ENCODE measurements at regions not wholly inside any gene's neighbourhood (a gene's known extent, or its start where the extent isn't known, plus 50 kb on each side); places are given as distances from the start of the nearest gene placed in this dataset.
A peak's percentile ranks its signal among the peaks of the same experiment; 100 is the strongest.

DNA sequence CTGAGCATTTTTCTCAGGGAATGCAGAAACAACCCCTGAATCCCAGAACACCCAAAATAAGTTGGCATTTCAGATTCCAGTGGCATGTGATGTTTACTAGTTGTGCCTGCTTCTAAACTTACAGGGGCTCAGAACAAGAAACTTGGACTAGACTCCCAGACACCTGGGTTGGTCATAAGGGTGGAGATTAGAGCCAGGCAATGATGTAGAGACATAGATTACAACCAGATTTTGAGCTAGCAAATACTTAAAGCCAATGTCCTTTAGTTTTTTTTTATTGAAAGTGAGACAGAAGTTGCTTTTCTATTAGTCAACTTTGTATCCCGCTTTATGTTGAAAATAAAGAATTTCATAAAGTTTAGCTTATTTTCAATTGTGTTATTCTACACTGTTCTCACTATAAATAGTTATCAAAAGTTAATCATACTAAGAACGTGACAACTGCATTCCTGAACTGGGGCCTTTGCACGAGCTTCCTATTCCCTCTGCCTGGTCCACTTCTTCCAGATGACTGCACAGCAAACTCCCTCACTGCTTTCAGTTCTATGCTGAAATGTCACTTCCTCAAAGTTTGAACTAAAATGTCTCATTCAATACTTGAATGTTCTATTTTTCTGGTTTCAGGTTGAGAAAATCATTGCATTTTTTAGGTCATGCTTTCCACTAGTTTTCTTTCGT, 224.7 kb upstream of the PPP1R2C start:
- in situ Hi-C loops (cut with MboI; ENCODE audit: low pct_unique_long_range_greater_than_20kb, low sequenced_read_pairs): no loop called here

DNA sequence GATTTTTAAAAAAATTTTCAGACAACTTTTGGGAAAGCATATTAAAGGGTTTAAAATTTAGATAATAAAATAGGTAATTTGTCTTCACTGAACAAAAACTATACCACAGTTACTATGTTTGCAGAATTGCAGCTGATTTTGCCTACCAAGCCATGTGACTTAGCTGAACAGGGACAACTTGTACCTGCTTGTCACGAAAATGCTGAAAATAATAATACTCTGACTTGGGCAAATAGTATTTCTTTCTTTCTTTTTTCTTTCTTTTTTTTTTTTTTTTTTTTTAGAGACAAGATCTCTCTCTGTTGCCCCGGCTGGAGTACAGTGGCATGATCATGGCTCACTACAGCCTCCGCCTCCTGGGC, 225.2 kb upstream of the PPP1R2C start:
- in situ Hi-C loops (cut with MboI; ENCODE audit: low pct_unique_long_range_greater_than_20kb, low sequenced_read_pairs): no loop called here
- no peak for DNase-seq

More for the DNA sequence above, 224.7 kb upstream of the PPP1R2C start:
- DNase-seq: peak; percentile 65

DNA sequence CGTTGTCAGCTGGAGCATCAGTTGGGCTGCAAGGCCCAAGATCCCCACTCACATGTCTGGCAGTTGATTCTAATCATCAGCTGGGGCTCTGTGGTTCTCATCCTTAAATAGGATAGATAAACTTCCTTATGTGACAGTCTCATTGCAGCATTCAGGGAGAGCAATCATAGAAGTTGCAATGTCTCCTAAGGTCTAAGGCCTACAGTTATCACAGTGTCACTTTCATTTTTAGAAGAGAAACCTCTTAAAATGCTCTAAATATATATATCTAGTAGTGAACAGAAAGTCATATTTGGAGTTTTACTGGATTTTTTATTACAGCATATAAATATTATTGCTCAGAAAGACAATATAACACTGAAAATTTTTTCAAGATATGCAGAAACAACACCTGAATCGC, 226.0 kb upstream of the PPP1R2C start:
- in situ Hi-C loops (cut with MboI; ENCODE audit: low pct_unique_long_range_greater_than_20kb, low sequenced_read_pairs): no loop called here
- DNase-seq: no peak

DNA sequence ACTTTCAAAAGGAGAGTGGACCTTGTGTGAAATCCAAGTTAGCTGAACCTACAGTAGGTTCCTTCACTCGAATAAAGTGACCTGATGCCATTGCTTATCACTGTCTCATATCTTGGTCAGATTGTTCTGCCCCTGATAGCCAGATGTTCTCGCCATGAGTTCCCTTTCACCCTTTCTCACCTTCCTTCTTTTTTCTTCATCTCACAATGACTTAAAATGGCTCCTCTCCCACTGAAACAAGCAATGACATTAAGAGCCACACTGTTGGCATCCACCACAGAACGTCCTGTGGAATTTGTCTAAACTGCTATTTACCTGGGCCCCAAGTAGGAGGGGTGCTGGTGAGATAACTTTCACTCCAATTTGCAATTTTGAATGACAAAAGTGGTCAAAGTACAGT, 227.6 kb upstream of the PPP1R2C start:
- in situ Hi-C loops (cut with MboI; ENCODE audit: low pct_unique_long_range_greater_than_20kb, low sequenced_read_pairs): no loop called here
- DNase-seq: no peak

DNA sequence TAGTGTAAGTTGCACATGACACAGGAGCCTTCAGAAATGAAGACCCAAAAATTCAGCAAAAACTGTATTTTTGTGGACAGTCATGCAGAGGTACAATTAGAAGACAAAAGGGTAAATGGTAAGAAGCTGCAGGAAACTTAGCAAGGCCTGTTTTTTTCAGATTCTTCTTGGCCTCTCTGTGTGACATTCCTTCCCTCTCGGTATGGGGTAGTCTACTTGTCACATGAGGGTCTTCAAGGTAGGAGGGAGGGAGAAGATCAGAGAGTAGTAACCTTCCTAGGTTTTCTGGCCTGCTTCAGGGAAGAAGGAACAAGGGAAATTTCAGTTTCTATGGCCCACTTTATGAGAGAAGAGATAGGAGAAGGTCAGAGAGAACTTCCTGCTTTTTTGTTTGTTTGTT, 230.4 kb upstream of the PPP1R2C start:
- no peak for DNase-seq
- in situ Hi-C loops (cut with MboI; ENCODE audit: low pct_unique_long_range_greater_than_20kb, low sequenced_read_pairs): no loop called here

DNA sequence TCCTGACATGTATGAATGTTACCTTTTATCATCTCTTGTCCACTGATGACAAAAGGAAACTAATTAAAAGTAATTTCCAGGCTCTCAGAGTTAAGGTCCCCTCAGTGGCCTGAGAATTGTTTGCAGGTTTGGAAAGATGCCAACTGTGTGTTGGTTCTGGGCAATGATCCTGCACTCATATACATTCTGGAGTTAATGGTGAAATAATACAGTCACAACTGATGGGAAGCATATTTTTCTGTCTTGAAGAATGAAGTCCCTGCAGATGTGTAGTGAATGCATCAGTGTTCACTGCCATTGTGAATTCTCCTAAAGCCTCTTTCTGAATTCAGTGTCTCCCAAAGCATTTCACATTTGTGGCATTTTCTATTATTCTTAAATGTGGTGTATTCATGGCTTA, 238.1 kb upstream of the PPP1R2C start:
- DNase-seq: no peak
- in situ Hi-C loops (cut with MboI; ENCODE audit: low pct_unique_long_range_greater_than_20kb, low sequenced_read_pairs): no loop called here

- no peak for DNase-seq
- in situ Hi-C loops (cut with MboI; ENCODE audit: low pct_unique_long_range_greater_than_20kb, low sequenced_read_pairs): no loop called here
These were observed 240.1 kb upstream of the PPP1R2C start for GRCh38 chrX:43018031-43018430.

GRCh38 chrX:43019021-43019420, 241.1 kb upstream of the PPP1R2C start:
- peak; percentile 40 for DNase-seq
- in situ Hi-C loops (cut with MboI; ENCODE audit: low pct_unique_long_range_greater_than_20kb, low sequenced_read_pairs): no loop called here

- DNase-seq: no peak
- in situ Hi-C loops (cut with MboI; ENCODE audit: low pct_unique_long_range_greater_than_20kb, low sequenced_read_pairs): no loop called here
These were observed 247.9 kb upstream of the PPP1R2C start for GRCh38 chrX:43025806-43026315.

GRCh38 chrX:43064096-43064495, 286.1 kb upstream of the PPP1R2C start:
- no peak for DNase-seq
- in situ Hi-C loops (cut with MboI; ENCODE audit: low pct_unique_long_range_greater_than_20kb, low sequenced_read_pairs): no loop called here

DNA sequence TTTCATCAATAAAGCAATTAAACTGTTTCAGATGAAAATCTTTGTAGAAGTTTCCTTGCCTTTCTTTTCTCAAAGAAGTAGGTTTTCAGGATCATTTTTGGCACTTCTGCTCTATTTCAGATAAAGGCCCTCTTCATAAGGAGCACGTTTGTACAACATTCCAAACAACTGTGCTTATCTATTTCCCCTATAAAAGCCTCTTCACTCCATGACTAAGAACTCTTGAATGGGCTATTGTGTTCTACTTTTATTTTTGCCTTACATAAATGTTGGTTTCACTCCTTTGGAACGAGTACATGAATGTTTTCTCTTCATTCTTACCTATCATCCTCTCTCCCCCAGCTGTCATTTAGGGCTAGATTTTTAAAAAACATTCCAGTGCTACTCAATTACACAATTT, 288.0 kb upstream of the PPP1R2C start:
- DNase-seq: no peak

DNA sequence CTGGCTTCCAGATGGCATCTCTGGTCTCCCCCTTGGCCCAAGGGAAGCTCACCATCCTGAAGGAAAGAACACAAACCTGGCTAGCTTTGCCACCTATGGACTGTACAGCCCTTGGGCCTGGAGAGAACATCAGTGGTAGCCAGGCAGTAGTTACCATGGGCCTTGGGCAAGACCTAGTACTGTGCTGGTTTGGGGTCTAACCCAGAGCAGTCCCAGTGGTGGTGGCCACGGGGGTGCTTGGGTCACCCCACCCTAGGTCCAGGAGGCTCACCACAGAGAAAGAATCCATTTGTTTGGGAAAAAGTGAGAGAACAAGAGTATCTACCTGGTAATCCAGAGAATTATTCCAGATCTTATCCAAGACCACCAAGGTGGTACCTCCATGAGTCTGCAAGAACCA, 290.7 kb upstream of the PPP1R2C start:
- no peak for DNase-seq
- in situ Hi-C loops (cut with MboI; ENCODE audit: low pct_unique_long_range_greater_than_20kb, low sequenced_read_pairs): no loop called here

More for the DNA sequence above, 288.0 kb upstream of the PPP1R2C start:
- in situ Hi-C loops (cut with MboI; ENCODE audit: low pct_unique_long_range_greater_than_20kb, low sequenced_read_pairs): no loop called here

DNA sequence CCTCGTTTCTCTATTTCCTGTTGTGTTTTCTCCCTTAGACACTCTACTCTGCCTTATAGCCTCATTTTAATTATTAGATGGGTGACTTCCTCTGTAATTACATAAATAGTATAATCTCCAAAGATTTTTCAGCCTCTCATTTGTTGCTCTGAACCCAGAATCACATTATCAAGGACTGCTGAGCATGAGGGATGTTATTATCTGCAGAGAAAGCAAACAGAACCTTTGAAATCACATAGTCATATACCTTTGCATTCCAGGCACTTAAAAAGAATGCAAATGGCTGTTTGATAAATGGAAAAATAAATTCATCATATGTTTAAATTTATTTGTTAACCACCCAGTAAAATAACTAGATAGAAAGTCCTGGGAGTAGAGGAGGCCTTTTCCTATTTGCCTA, 305.1 kb upstream of the PPP1R2C start:
- in situ Hi-C loops (cut with MboI; ENCODE audit: low pct_unique_long_range_greater_than_20kb, low sequenced_read_pairs): no loop called here

GRCh38 chrX:43087830-43088229, 309.9 kb upstream of the PPP1R2C start:
- no peak for DNase-seq
- in situ Hi-C loops (cut with MboI; ENCODE audit: low pct_unique_long_range_greater_than_20kb, low sequenced_read_pairs): no loop called here

More for the DNA sequence above, 305.1 kb upstream of the PPP1R2C start:
- DNase-seq: no peak

- peak; percentile 7 for DNase-seq
- in situ Hi-C loops (cut with MboI; ENCODE audit: low pct_unique_long_range_greater_than_20kb, low sequenced_read_pairs): no loop called here
These were observed 318.9 kb upstream of the PPP1R2C start for GRCh38 chrX:43096830-43097229.

DNA sequence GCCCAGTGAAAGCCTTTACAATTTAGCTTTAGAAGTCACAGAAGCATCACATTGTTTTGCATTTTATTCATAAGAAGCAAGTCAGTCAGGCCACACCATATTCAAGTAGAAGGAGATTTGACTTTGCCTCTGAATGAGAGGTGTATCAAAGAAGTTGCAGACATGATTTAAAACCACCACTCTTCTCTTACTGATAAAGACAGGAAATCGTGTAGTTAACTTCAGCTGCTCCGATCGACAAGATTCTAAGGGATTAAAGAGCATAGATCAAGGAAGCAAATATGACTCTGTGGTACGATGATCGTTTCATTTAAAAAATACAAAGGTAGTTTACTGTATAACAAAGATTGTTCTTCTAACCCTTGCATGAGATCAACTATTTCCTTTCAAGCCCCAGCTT, 328.0 kb upstream of the PPP1R2C start:
- in situ Hi-C loops (cut with MboI; ENCODE audit: low pct_unique_long_range_greater_than_20kb, low sequenced_read_pairs): no loop called here
- no peak for DNase-seq

- no peak for DNase-seq
- in situ Hi-C loops (cut with MboI; ENCODE audit: low pct_unique_long_range_greater_than_20kb, low sequenced_read_pairs): no loop called here
These were observed 330.9 kb upstream of the PPP1R2C start for GRCh38 chrX:43108828-43109227.

DNA sequence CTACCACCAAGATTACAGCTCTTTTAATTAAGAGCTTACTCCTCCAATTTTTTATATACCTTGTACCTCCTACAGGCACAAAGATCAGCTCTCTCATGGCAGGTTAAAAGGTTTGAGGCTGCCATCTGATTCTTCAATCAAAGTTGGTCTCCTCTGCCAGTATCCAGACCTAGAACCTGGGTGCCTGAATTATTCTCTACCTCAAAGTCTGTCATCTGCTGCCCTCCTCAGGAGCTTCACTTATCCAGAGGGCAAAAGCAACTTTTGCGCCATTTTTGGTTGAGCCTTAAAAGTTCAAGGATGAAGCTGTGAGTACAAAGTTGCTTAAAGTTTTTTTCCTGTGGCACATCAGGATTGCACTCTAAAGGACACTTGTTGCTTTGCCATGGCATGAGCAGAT, 343.7 kb upstream of the PPP1R2C start:
- in situ Hi-C loops (cut with MboI; ENCODE audit: low pct_unique_long_range_greater_than_20kb, low sequenced_read_pairs): no loop called here
- DNase-seq: peak; percentile 2

GRCh38 chrX:43139645-43140044, 361.7 kb upstream of the PPP1R2C start:
- in situ Hi-C loops (cut with MboI; ENCODE audit: low pct_unique_long_range_greater_than_20kb, low sequenced_read_pairs): no loop called here
- DNase-seq: no peak

DNA sequence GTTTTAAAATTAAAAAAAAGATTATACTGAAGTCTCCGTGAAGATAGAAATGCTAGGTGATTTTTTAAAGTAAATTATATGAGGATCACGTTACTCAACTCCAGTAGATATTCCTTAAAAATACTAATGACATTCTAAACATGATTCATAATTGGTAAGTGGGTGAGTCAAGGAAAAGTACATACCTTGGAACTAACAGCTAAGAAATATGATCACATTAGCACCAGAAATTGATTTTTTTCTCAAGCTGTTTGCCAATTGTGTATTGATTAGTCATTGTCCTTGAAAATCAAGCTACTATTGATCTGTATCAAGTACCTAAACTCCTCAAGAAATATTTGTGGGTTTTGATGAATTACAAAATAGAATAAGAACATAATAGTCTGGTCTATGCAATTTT, 362.6 kb upstream of the PPP1R2C start:
- DNase-seq: no peak
- in situ Hi-C loops (cut with MboI; ENCODE audit: low pct_unique_long_range_greater_than_20kb, low sequenced_read_pairs): no loop called here

DNA sequence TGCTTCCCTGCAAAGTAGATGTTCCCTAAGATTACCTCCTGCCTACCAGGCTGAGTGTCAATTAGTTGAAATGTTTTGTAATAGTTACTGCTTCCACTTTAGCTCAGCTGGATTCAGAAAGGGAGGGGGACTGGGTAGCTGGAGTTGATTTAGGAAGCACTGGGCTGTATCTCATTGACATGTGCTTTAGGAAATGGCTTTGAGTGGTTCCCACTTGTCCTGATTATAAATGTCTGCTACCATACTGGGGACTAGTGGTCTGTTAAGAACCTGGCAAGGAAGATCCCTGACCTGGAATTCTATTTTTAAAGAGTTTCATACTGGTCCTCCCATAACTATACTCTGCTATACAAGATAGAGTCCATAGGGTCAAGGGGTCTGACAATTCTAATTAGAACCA, 363.9 kb upstream of the PPP1R2C start:
- in situ Hi-C loops (cut with MboI; ENCODE audit: low pct_unique_long_range_greater_than_20kb, low sequenced_read_pairs): no loop called here
- no peak for DNase-seq
